HG02981 (cell line): ENCODE measurements at regions not wholly inside any gene's neighbourhood (a gene's known extent, or its start where the extent isn't known, plus 50 kb on each side); places are given as distances from the start of the nearest gene placed in this dataset.
"Not testable (repeated sequence)": the region's sequence is repeated elsewhere in the genome, so short reads cannot be mapped to it uniquely, and the experiment has no call there.

Source experiments
- ATAC-seq: cut with Tn5 transposase; IDR thresholded peaks from one replicate; pipeline ENCODE4 v1.9.1; 2021; ENCODE audit warnings: mild to moderate bottlenecking, moderate library complexity; ENCODE audit not compliant: unreplicated experiment

GRCh38 chr10:130707389-130707979 is 571.3 kb downstream of the GLRX3 start:
- no peak for ATAC-seq

- no peak for ATAC-seq
These were observed 572.4 kb downstream of the GLRX3 start for GRCh38 chr10:130708465-130709070.

DNA sequence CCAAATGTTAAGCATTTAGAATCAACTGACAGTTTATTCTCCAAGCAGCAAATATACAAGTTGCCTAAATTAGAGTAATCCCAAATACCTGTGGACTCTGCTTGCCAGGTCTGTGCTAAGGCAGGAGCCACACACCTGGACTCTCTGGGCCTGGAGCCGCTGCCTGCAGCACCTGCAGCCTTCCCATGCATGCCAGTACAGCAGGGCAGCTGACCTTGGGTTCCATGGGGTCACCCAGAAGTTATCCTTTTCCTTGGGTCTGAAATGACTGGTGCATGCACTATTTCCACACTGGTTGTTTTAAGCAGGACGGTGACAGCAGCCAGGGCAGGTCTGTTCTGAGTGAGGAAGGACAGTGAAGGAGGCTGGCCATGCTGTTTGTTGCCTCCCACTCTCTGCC is 573.2 kb downstream of the GLRX3 start:
- no peak for ATAC-seq

- no peak for ATAC-seq
These were observed 574.9 kb downstream of the GLRX3 start for GRCh38 chr10:130711072-130711471.

DNA sequence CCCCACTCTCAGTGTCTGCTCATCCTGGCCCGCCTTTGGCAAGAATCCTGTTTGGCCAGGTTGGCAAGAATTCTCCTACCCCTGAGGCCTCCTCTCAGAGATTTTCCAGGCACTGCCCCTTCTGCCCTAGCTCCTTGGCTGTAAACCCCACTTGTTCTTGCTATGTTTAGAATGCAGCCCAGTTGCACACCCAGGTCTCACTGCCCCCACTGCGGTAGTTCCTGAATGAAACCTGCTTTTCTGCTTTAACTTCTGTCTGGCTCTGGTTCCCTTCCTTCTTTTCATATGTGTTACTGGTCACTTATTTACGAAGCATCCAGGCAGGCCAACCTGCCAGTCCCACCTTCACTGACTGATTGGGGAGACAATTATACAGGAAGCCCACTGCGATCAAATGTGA is 576.9 kb downstream of the GLRX3 start:
- ATAC-seq = no peak

DNA sequence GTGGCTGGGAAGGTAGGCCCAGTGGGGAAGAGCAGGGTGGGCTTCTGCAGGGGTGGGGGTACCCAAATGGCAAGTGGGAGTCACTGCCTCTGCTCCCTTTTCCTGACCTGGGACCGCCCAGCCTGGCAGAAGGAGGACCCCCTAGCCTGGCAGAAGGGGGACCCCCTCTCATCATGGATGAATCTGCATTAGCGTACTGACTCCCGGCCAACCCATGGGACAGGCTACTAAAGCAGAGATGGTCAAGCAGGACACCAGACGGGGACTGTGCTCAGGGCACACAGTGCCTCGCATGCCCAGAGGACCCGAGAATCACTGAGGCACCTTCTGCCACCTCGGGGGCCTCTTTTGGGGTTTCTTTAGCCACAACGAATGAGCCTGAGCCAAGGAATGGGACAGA is 577.5 kb downstream of the GLRX3 start:
- no peak for ATAC-seq

GRCh38 chr10:130714742-130715467 is 578.7 kb downstream of the GLRX3 start:
- ATAC-seq = no peak

GRCh38 chr10:130715686-130716670 is 579.8 kb downstream of the GLRX3 start:
- ATAC-seq = no peak

DNA sequence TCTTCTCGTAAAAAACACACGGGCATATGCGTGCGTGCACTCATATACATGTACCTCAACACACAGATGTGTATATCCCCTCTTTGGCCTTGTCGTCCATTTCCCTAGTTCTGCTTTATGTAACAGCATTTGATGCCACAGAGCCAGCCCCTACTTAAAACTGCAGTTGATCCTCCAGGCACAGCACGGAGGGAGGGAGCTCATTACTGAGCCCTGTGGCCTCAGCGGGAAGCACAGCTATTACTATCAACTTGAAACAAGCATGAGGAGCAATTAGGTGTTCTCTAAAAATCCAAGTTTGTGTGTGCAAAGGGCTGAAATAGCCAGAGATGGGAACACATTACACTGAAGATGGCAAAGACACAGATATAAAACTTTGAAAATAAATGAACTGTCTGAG is 580.9 kb downstream of the GLRX3 start:
- ATAC-seq = no peak

- not testable (repeated sequence) for ATAC-seq
These were observed 582.7 kb downstream of the GLRX3 start for GRCh38 chr10:130718744-130719447.

DNA sequence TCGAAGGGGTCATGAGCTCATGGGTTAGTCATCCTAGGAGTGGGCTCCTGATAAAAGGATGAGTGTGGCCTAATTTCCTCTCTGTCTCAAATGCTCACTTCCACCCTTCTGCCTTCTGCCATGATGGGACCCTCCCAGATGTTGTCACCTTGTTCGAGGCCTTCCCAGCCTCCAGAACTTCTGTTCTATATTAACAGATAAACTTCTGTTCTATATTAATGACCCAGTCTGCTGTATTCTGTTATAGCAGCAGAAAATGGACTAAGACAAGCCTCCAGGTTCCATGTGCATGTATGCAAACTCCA is 583.2 kb downstream of the GLRX3 start:
- ATAC-seq = no peak

- no peak for ATAC-seq
These were observed 584.0 kb downstream of the GLRX3 start for GRCh38 chr10:130720235-130720634.

DNA sequence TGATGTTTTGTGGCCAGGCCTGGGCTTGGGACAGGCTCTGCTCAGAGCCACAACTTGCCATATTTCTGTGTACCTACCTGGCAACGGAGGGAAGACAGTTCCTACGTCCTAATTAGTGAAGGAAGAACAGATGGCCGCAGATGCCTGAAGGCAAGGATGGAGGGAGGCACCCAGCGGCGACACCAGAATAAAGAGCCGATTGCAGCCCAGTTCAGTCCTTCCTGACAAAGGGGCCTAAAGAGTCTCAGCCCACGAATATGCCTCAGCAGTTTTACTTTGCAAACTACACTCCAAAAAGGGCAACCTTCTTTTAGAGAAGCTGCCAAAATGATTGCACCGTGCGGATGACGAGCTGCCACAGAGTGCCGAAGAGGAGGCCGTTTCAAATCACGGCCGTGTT is 585.8 kb downstream of the GLRX3 start:
- no peak for ATAC-seq

GRCh38 chr10:130723704-130724103 is 587.5 kb downstream of the GLRX3 start:
- no peak for ATAC-seq

GRCh38 chr10:130725474-130725970 is 586.0 kb downstream of the TCERG1L start:
- ATAC-seq = no peak

DNA sequence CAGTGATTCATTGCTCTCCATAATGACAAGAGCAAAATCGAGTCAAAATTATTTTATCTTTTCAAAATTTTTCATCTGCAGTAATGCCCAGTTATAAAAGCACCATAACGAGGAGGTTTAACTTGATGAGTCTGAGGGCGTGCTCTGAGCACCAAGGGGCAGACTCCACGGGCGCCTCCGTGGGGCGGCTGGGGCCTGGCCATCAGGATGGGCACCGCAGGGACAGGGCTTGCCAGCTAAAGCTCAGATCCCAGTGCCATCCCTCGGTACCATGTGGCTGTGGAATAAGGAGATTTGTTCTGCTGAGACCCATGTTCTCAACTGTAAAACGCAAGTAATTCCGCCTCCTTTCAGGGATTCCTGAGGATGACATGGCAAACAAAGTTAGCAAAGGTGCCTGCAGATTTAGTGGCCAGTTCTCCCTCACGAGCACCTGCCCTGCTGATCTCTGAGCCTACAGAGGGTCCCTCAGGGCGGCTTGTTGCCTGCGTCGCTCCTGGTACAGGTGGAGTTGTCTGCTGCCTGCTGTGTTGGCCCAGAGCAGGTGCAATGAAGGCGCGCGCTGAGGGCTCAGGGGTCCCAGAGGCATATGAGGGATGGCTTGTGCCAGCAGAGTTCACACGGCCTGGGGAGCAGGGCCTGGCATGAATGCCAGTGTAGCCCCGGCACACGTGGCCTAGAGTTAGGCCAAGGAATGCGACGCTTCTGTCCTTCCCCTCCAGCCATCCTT is 584.4 kb downstream of the TCERG1L start:
- ATAC-seq = no peak

DNA sequence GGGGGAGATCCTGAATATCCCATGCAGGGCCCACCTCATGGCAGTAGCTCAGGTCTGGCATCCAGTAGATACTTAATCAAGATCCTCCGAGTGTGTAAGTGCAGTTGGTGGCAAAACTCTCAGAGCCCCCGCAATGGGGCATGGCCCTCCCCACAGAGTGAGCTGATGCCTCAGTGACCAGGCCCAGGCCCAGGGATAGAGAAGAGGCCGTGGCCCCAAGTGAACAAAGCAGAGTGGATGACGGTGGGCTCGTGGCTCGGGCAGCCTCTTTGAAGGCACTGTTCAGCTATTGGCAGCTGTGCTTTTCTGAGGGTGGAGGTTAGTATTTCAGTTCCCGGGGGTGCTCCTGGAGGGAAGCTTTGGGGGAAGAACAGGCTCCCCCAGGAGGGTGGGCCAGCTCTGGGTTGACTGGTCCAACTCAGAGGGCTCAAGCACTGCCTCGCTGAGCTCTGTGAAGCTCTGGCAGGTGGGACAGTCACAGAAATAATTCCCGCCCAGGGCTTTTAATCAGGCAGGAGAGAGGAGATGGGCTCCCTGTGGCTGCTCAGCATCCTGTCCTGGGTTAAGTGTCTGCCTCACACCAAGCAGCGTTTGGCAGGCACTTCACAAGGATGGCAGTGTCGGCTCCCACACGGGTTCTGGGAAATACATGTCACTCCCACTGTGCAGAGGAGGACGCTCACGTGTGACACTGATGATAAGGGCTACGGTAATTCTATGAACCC is 583.6 kb downstream of the TCERG1L start:
- no peak for ATAC-seq

DNA sequence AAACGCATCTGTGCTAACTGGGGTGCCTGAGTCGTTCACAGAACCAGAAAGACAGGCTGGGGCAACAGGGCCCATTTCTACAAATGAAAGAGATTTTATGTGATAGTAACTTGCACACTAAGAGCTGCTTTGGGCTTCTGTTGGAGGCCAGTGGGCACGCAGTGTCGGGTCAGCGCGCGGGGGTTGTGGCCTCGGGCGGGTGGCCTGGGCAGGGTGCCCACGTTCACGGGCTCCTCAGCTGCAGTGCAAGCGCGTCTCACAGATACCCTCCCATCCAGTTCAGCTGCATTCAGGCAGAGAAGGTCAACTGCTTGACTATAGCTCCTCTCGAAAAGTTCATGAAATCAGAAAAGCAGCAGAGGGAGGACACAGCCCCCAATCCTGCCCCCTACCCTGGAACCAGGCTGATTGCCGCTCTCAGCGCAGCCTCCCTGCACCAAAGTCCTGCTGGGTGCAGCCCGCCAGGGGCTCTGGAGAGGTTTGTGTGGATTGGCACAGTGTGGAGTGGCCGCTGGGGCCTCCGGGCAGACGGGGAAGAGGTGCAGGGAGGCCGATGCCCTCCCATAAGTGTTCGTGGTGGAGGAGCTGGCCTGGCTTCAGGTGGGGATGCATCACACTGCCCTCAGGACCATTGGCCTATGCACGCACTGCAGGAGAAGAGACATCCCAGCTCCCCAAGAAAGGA is 582.8 kb downstream of the TCERG1L start:
- ATAC-seq = no peak

- ATAC-seq = no peak
These were observed 581.6 kb downstream of the TCERG1L start for GRCh38 chr10:130729876-130730275.
